ENCODE measurements at regions not wholly inside any gene's neighbourhood (a gene's known extent, or its start where the extent isn't known, plus 50 kb on each side); places are given as distances from the start of the nearest gene placed in this dataset.

- H4K91ac ChIP-seq (ENCODE audit: insufficient read depth, low read depth, low read length), result no peak overlapping the region
- no peak overlapping the region for H3K4me2 ChIP-seq (ENCODE audit: low read depth, low read length)
- H3K9me3 ChIP-seq (ENCODE audit: control insufficient read depth, insufficient read depth, low read length), result no peaks in the 10 kb centered on the region
- ATAC-seq (ENCODE audit: low read depth), result no peak
- no peak overlapping the region for H2AK5ac ChIP-seq (ENCODE audit: low read depth, low read length)
- TF ChIP-seq MXI1 (IDR thresholded peaks at IDR 0.05; ENCODE audit: borderline replicate concordance, low read depth, low read length), result no peak
- no peak for TF ChIP-seq NFE2L2 (IDR thresholded peaks at IDR 0.05; ENCODE audit: low read depth, low read length)
- TF ChIP-seq SMC3 (IDR thresholded peaks at IDR 0.05; ENCODE audit: low read depth, low read length), result no peak
- no peak for TF ChIP-seq BHLHE40 (IDR thresholded peaks at IDR 0.05; ENCODE audit: low read depth, low read length)
- TF ChIP-seq CHD1 (IDR thresholded peaks at IDR 0.05; ENCODE audit: low read depth, low read length), result no peak
- TF ChIP-seq CTCF (conservative IDR thresholded peaks at IDR 0.05; ENCODE audit: low read depth, low read length), result no peak
- no peak for TF ChIP-seq RAD21 (IDR thresholded peaks at IDR 0.05; ENCODE audit: low read length)
- TF ChIP-seq CEBPB (IDR thresholded peaks at IDR 0.05; ENCODE audit: low read depth, low read length), result no peak
- no peak for TF ChIP-seq POLR2A (IDR thresholded peaks at IDR 0.05; ENCODE audit: low read depth, low read length)
- no peak for TF ChIP-seq MAFK (IDR thresholded peaks at IDR 0.05; ENCODE audit: low read depth, low read length)
- TF ChIP-seq RFX5 (IDR thresholded peaks at IDR 0.05; ENCODE audit: low read depth, low read length), result no peak
- TF ChIP-seq RCOR1 (IDR thresholded peaks at IDR 0.05; ENCODE audit: insufficient replicate concordance, low read length), result no peak
- TF ChIP-seq USF2 (IDR thresholded peaks at IDR 0.05; ENCODE audit: low read depth, low read length), result no peak
- no peak overlapping the region for H2BK15ac ChIP-seq (ENCODE audit: low read depth, low read length)
- H3K9me1 ChIP-seq (ENCODE audit: insufficient read depth, low read length), result no peaks in the 10 kb centered on the region
- H3K14ac ChIP-seq (replicated peaks; ENCODE audit: low read depth, low read length), result no peak overlapping the region
- H2BK120ac ChIP-seq (ENCODE audit: low read depth, low read length), result no peak overlapping the region
- no peak overlapping the region for H3K23ac ChIP-seq (ENCODE audit: low read depth, low read length)
- H3K36me3 ChIP-seq (ENCODE audit: control insufficient read depth, insufficient read depth, low read length), result no peaks in the 10 kb centered on the region
- ChIA-PET POLR2A (ENCODE audit: unreplicated experiment) (no interaction called here), CTCF (interaction anchor here (1.0 kb wide), 1 partner anchor 305 kb away, joined by 4 read pairs; no protein-coding TSS in a partner anchor)
- H2BK20ac ChIP-seq (ENCODE audit: low read depth, low read length), result no peak overlapping the region
- H3K4me1 ChIP-seq (ENCODE audit: control insufficient read depth, insufficient read depth, low read length), result no peaks in the 10 kb centered on the region
- H3K18ac ChIP-seq (ENCODE audit: low read depth, low read length), result no peak overlapping the region
- no peak overlapping the region for H4K8ac ChIP-seq (ENCODE audit: low read depth in 2 of 2, low read length in 2 of 2)
- H2AK9ac ChIP-seq (replicated peaks; ENCODE audit: low read depth, low read length, poor library complexity), result no peak overlapping the region
- no peak overlapping the region for H3K56ac ChIP-seq (ENCODE audit: extremely low read depth, insufficient read depth, low read length)
- no peaks in the 10 kb centered on the region for H4K20me1 ChIP-seq (ENCODE audit: insufficient read depth, low read length)
- in situ Hi-C loops (cut with MboI; ENCODE audit: low sequenced_read_pairs), result no loop called here
- no CpG with 5 or more reads among the region's 3 CpGs for WGBS, 2 experiments (ENCODE audit: extremely low coverage in 2 of 2, insufficient read length in 1 of 2)
- H3K27me3 ChIP-seq (ENCODE audit: control insufficient read depth, insufficient read depth, low read length), result no peaks in the 10 kb centered on the region
- no peak overlapping the region for H3K9ac ChIP-seq (ENCODE audit: low read depth, low read length)
- no peak overlapping the region for H3K4ac ChIP-seq (ENCODE audit: low read depth, low read length)
- H4K5ac ChIP-seq (ENCODE audit: low read depth, low read length), result no peak overlapping the region
- H3K4me3 ChIP-seq (ENCODE audit: insufficient read depth, low read depth, low read length), result no peak overlapping the region
- no peak for DNase-seq
- BruUV-seq (replicated peaks), result no TSS peak
- no peaks in the 10 kb centered on the region for H3K79me1 ChIP-seq (ENCODE audit: low read depth in 1 of 2, low read length in 2 of 2)
- H2BK5ac ChIP-seq (ENCODE audit: low read depth, low read length, poor library complexity, severe bottlenecking), result no peak overlapping the region
- no peak overlapping the region for H3K27ac ChIP-seq (ENCODE audit: insufficient read depth, low read length)
- dilution Hi-C loops (cut with HindIII; ENCODE audit: low sequenced_read_pairs, unreplicated experiment), result no loop called here
- H2AFZ ChIP-seq (replicated peaks; ENCODE audit: low read length, poor library complexity), result no peak overlapping the region
- intact Hi-C loops (cut with micrococcal nuclease), result no loop called here
Measured at GRCh38 chr7:121689749-121690148, 183.2 kb upstream of the PTPRZ1 start.

Data from IMR-90 (cell line).